Esophagus squamous epithelium (tissue), 5 donors: ENCODE measurements at regions not wholly inside any gene's neighbourhood (a gene's known extent, or its start where the extent isn't known, plus 50 kb on each side); places are given as distances from the start of the nearest gene placed in this dataset.

Experiments used
- DNase-seq: peaks from one replicate; lab custom pipeline; 2025; lab: John Stamatoyannopoulos, UW
- H3K27ac ChIP-seq, 4 donors: fragments of 200-600 bp; sonication (generic); one replicate each; pipeline ENCODE4 v1.5.1; 2016 to 2019; ENCODE audit warnings: mild to moderate bottlenecking in 1 of 4
- H3K27me3 ChIP-seq, 4 donors: fragments of 200-600 bp; sonication (generic); 1 replicate in 3 of 4; 2 replicates in 1 of 4; pipeline versions ENCODE4 v1.5.1 to v1.6.0; 2017 to 2021; ENCODE audit warnings: antibody characterized with exemption in 1 of 4
- H3K36me3 ChIP-seq, 3 donors: fragments of 200-600 bp; sonication (generic); one replicate each; pipeline ENCODE4 v1.5.1; 2016 to 2019
- H3K4me1 ChIP-seq, 3 donors: fragments of 200-600 bp; sonication (generic); one replicate each; pipeline ENCODE4 v1.5.1; 2017 to 2019
- H3K4me3 ChIP-seq, 4 donors: fragments of 200-600 bp; sonication (generic); 1 replicate in 3 of 4; 2 replicates in 1 of 4; pipeline ENCODE4 v1.5.1; 2016 to 2019; ENCODE audit warnings: mild to moderate bottlenecking in 2 of 4, moderate library complexity in 1 of 4
- H3K9me3 ChIP-seq, 3 donors: fragments of 200-600 bp; sonication (generic); one replicate each; pipeline ENCODE4 v1.5.1; 2016 to 2019
- CTCF ChIP-seq, 6 experiments: fragments of 450-650 bp in 4 of 6; fragments of 200-600 bp in 2 of 6; sonication (generic) in 2 of 6; IDR thresholded peaks; one replicate each; pipeline ENCODE4 v1.5.1; 2016 to 2019; ENCODE audit warnings: antibody characterized with exemption in 6 of 6, mild to moderate bottlenecking in 4 of 6, moderate library complexity in 4 of 6
- POLR2A ChIP-seq, 4 donors: fragments of 450-650 bp; IDR thresholded peaks; one replicate each; pipeline ENCODE4 v1.6.1; 2017; ENCODE audit warnings: antibody characterized with exemption in 4 of 4, mild to moderate bottlenecking in 4 of 4, moderate library complexity in 3 of 4
- WGBS, 2 donors: methylation state at CpG; one replicate each; pipeline ENCODE4 v1.1.5; 2018; 5-methylcytosine and 5-hydroxymethylcytosine counted together
- intact Hi-C: fragments of 100-400 bp; cut with DNase I; formaldehyde crosslinking; loops from one replicate; pipeline ENCODE4 v1.15.0; 2022
- donor health status: DM: yes; HTN: yes; CAD: no.

GRCh38 chr12:94892544-94893267 is 110.8 kb downstream of the NDUFA12 start:
- no peak for DNase-seq
- H3K36me3 ChIP-seq, result no peaks in the 10 kb centered on the region
- no peaks in the 10 kb centered on the region for H3K27me3 ChIP-seq
- H3K9me3 ChIP-seq, result no peaks in the 10 kb centered on the region
- H3K4me3 ChIP-seq, result no peak overlapping the region
- no peaks in the 10 kb centered on the region for H3K4me1 ChIP-seq
- TF ChIP-seq POLR2A (IDR thresholded peaks at IDR 0.05) (no peak), CTCF (IDR thresholded peaks at IDR 0.05) (no peak)
- intact Hi-C loops, result no loop called here
- no peak overlapping the region for H3K27ac ChIP-seq
- WGBS, 2 donors, result 68 to 82% methylated on average over 5 of the region's 5 CpGs

- no peak for TF ChIP-seq CTCF (IDR thresholded peaks at IDR 0.05)
- no peak for TF ChIP-seq POLR2A (IDR thresholded peaks at IDR 0.05)
- intact Hi-C loops, result no loop called here
- Histone ChIP-seq H3K4me1 (no peaks in the 10 kb centered on the region), H3K27me3 (no peaks in the 10 kb centered on the region), H3K9me3 (no peaks in the 10 kb centered on the region), H3K27ac (no peak overlapping the region), H3K36me3 (no peaks in the 10 kb centered on the region), H3K4me3 (no peak overlapping the region)
- 68 to 71% methylated on average over 5 of the region's 5 CpGs for whole genome bisulfite sequencing, 2 donors
- no peak for DNase-seq
Measured at GRCh38 chr12:94889445-94890210, 113.9 kb downstream of the NDUFA12 start.

GRCh38 chr12:94879542-94879941 is 124.0 kb downstream of the NDUFA12 start:
- intact Hi-C loops, result loop anchor here (10.0 kb wide), 1 partner anchor 335 kb away; no protein-coding TSS in a partner anchor
- H3K9me3 ChIP-seq, result no peaks in the 10 kb centered on the region
- no peak overlapping the region for H3K4me3 ChIP-seq
- no peak overlapping the region for H3K27ac ChIP-seq
- peaks cover 0 to 9% (median 2%) of the 10 kb centered on the region in 3 donors for H3K4me1 ChIP-seq
- H3K27me3 ChIP-seq, result peaks cover 0 to 29% (median under 1%) of the 10 kb centered on the region in 4 donors
- 47 to 56% methylated on average over 5 of the region's 5 CpGs for WGBS, 2 donors
- no peaks in the 10 kb centered on the region for H3K36me3 ChIP-seq
- DNase-seq, result no peak
- TF ChIP-seq CTCF (IDR thresholded peaks at IDR 0.05) (no peak), POLR2A (IDR thresholded peaks at IDR 0.05) (no peak)

GRCh38 chr12:94875525-94875924 is 128.0 kb downstream of the NDUFA12 start:
- Histone ChIP-seq H3K9me3 (no peaks in the 10 kb centered on the region), H3K36me3 (no peaks in the 10 kb centered on the region), H3K27me3 (peaks cover 3 to 68% (median 12%) of the 10 kb centered on the region in 4 donors), H3K27ac (no peak overlapping the region), H3K4me3 (no peak overlapping the region), H3K4me1 (peaks cover 10 to 39% (median 18%) of the 10 kb centered on the region in 3 donors)
- intact Hi-C loops, result loop anchor here (10.0 kb wide), 1 partner anchor 331 kb away; no protein-coding TSS in a partner anchor
- DNase-seq, result no peak
- 22 to 34% methylated on average over 5 of the region's 5 CpGs for WGBS, 2 donors
- TF ChIP-seq POLR2A (IDR thresholded peaks at IDR 0.05), result no peak
- peak in 4 of 6 experiments; percentile 16 to 46 (median 24) for TF ChIP-seq CTCF (IDR thresholded peaks at IDR 0.05)
